ENCODE measurements at regions not wholly inside any gene's neighbourhood (a gene's known extent, or its start where the extent isn't known, plus 50 kb on each side); places are given as distances from the start of the nearest gene placed in this dataset.
"Not testable (repeated sequence)": the region's sequence is repeated elsewhere in the genome, so short reads cannot be mapped to it uniquely, and the experiment has no call there.

- ATAC-seq (ENCODE audit: low read depth) (no peak), DNase-seq (ENCODE audit: low spot score in 2 of 2) (no peak)
- Mint-ChIP-seq H3K9me3 (no peaks in the 10 kb centered on the region), H3K27ac (no peak overlapping the region), H3K4me3 (no peak overlapping the region), H3K27me3 (peaks cover 4% of the 10 kb centered on the region), H3K4me1 (no peaks in the 10 kb centered on the region), H3K36me3 (no peaks in the 10 kb centered on the region)
Observed at GRCh38 chr10:34895977-34896376, 80.9 kb upstream of the PARD3 start.

GRCh38 chr10:34895046-34895445 lies 80.0 kb upstream of the PARD3 start:
- H3K4me1 Mint-ChIP-seq; ATAC-seq (ENCODE audit: low read depth); H3K27me3 Mint-ChIP-seq; H3K9me3 Mint-ChIP-seq; H3K36me3 Mint-ChIP-seq; H3K27ac Mint-ChIP-seq; DNase-seq (ENCODE audit: low spot score in 2 of 2); H3K4me3 Mint-ChIP-seq: not testable (repeated sequence)

GRCh38 chr10:34892521-34892920 lies 77.4 kb upstream of the PARD3 start:
- not testable (repeated sequence) for H3K9me3 Mint-ChIP-seq; H3K4me1 Mint-ChIP-seq; H3K36me3 Mint-ChIP-seq; H3K4me3 Mint-ChIP-seq; ATAC-seq (ENCODE audit: low read depth); H3K27ac Mint-ChIP-seq; H3K27me3 Mint-ChIP-seq; DNase-seq (ENCODE audit: low spot score in 2 of 2)

GRCh38 chr10:34890939-34891338 lies 75.8 kb upstream of the PARD3 start:
- Mint-ChIP-seq H3K27me3 (no peaks in the 10 kb centered on the region), H3K4me1 (no peaks in the 10 kb centered on the region), H3K9me3 (no peaks in the 10 kb centered on the region), H3K4me3 (no peak overlapping the region), H3K27ac (no peak overlapping the region), H3K36me3 (no peaks in the 10 kb centered on the region)
- no peak for DNase-seq (ENCODE audit: low spot score in 2 of 2)
- no peak for ATAC-seq (ENCODE audit: low read depth)

- DNase-seq (ENCODE audit: low spot score in 2 of 2) (no peak), ATAC-seq (ENCODE audit: low read depth) (no peak)
- no peaks in the 10 kb centered on the region for H3K4me1 Mint-ChIP-seq
- H3K36me3 Mint-ChIP-seq: no peaks in the 10 kb centered on the region
- H3K27ac Mint-ChIP-seq: no peak overlapping the region
- H3K27me3 Mint-ChIP-seq: no peaks in the 10 kb centered on the region
- no peaks in the 10 kb centered on the region for H3K9me3 Mint-ChIP-seq
- no peak overlapping the region for H3K4me3 Mint-ChIP-seq
Observed at GRCh38 chr10:34889004-34889869, 74.1 kb upstream of the PARD3 start.

GRCh38 chr10:34886906-34887642 lies 72.0 kb upstream of the PARD3 start:
- DNase-seq (ENCODE audit: low spot score in 2 of 2): no peak
- Mint-ChIP-seq H3K27ac (no peak overlapping the region), H3K4me1 (no peaks in the 10 kb centered on the region), H3K27me3 (no peaks in the 10 kb centered on the region), H3K9me3 (no peaks in the 10 kb centered on the region), H3K36me3 (no peaks in the 10 kb centered on the region), H3K4me3 (no peak overlapping the region)
- no peak for ATAC-seq (ENCODE audit: low read depth)

GRCh38 chr10:34885898-34886297 lies 70.8 kb upstream of the PARD3 start:
- DNase-seq (ENCODE audit: low spot score in 2 of 2) (no peak), ATAC-seq (ENCODE audit: low read depth) (no peak)
- Mint-ChIP-seq H3K27ac (no peak overlapping the region), H3K36me3 (no peaks in the 10 kb centered on the region), H3K4me1 (no peaks in the 10 kb centered on the region), H3K4me3 (no peak overlapping the region), H3K9me3 (no peaks in the 10 kb centered on the region), H3K27me3 (no peaks in the 10 kb centered on the region)

- DNase-seq (ENCODE audit: low spot score in 2 of 2): no peak
- Mint-ChIP-seq H3K4me3 (no peak overlapping the region), H3K9me3 (no peaks in the 10 kb centered on the region), H3K36me3 (no peaks in the 10 kb centered on the region), H3K27me3 (no peaks in the 10 kb centered on the region), H3K4me1 (no peaks in the 10 kb centered on the region), H3K27ac (no peak overlapping the region)
- no peak for ATAC-seq (ENCODE audit: low read depth)
Observed at GRCh38 chr10:34885011-34885410, 69.9 kb upstream of the PARD3 start.

- no peak for ATAC-seq (ENCODE audit: low read depth)
- Mint-ChIP-seq H3K27me3 (no peaks in the 10 kb centered on the region), H3K4me3 (no peak overlapping the region), H3K27ac (no peak overlapping the region), H3K9me3 (no peaks in the 10 kb centered on the region), H3K4me1 (no peaks in the 10 kb centered on the region), H3K36me3 (no peaks in the 10 kb centered on the region)
- DNase-seq (ENCODE audit: low spot score in 2 of 2): no peak
Observed at GRCh38 chr10:34884272-34884952, 69.3 kb upstream of the PARD3 start.

- no peaks in the 10 kb centered on the region for H3K9me3 Mint-ChIP-seq
- DNase-seq (ENCODE audit: low spot score in 2 of 2) (no peak), ATAC-seq (ENCODE audit: low read depth) (no peak)
- H3K27me3 Mint-ChIP-seq: no peaks in the 10 kb centered on the region
- H3K4me1 Mint-ChIP-seq: no peaks in the 10 kb centered on the region
- H3K27ac Mint-ChIP-seq: no peak overlapping the region
- H3K4me3 Mint-ChIP-seq: no peak overlapping the region
- no peaks in the 10 kb centered on the region for H3K36me3 Mint-ChIP-seq
Observed at GRCh38 chr10:34880817-34881216, 65.7 kb upstream of the PARD3 start.

GRCh38 chr10:34878651-34879050 lies 63.6 kb upstream of the PARD3 start:
- not testable (repeated sequence) for H3K27ac Mint-ChIP-seq; ATAC-seq (ENCODE audit: low read depth); H3K36me3 Mint-ChIP-seq; H3K4me1 Mint-ChIP-seq; DNase-seq (ENCODE audit: low spot score in 2 of 2); H3K9me3 Mint-ChIP-seq; H3K27me3 Mint-ChIP-seq; H3K4me3 Mint-ChIP-seq

- Mint-ChIP-seq H3K27ac (no peak overlapping the region), H3K4me1 (no peaks in the 10 kb centered on the region), H3K27me3 (peaks cover 3% of the 10 kb centered on the region), H3K36me3 (no peaks in the 10 kb centered on the region), H3K9me3 (peaks cover 1% of the 10 kb centered on the region), H3K4me3 (no peak overlapping the region)
- DNase-seq (ENCODE audit: low spot score in 2 of 2): no peak
- ATAC-seq (ENCODE audit: low read depth): no peak
Observed at GRCh38 chr10:34875061-34875460, 60.0 kb upstream of the PARD3 start.

GRCh38 chr10:34872820-34873219 lies 57.7 kb upstream of the PARD3 start:
- Mint-ChIP-seq H3K27ac (no peak overlapping the region), H3K9me3 (peaks cover 1% of the 10 kb centered on the region), H3K4me3 (no peak overlapping the region), H3K36me3 (no peaks in the 10 kb centered on the region), H3K27me3 (peaks cover 4% of the 10 kb centered on the region), H3K4me1 (no peaks in the 10 kb centered on the region)
- ATAC-seq (ENCODE audit: low read depth): no peak
- DNase-seq (ENCODE audit: low spot score in 2 of 2): no peak

GRCh38 chr10:34869135-34869836 lies 54.2 kb upstream of the PARD3 start:
- ATAC-seq (ENCODE audit: low read depth): no peak
- Mint-ChIP-seq H3K27ac (no peak overlapping the region), H3K4me1 (no peaks in the 10 kb centered on the region), H3K4me3 (no peak overlapping the region), H3K36me3 (no peaks in the 10 kb centered on the region), H3K9me3 (peaks cover 1% of the 10 kb centered on the region), H3K27me3 (peaks cover 4% of the 10 kb centered on the region)
- DNase-seq (ENCODE audit: low spot score in 2 of 2): no peak
